ENCODE measurements at regions not wholly inside any gene's neighbourhood (a gene's known extent, or its start where the extent isn't known, plus 50 kb on each side); places are given as distances from the start of the nearest gene placed in this dataset.

DNA sequence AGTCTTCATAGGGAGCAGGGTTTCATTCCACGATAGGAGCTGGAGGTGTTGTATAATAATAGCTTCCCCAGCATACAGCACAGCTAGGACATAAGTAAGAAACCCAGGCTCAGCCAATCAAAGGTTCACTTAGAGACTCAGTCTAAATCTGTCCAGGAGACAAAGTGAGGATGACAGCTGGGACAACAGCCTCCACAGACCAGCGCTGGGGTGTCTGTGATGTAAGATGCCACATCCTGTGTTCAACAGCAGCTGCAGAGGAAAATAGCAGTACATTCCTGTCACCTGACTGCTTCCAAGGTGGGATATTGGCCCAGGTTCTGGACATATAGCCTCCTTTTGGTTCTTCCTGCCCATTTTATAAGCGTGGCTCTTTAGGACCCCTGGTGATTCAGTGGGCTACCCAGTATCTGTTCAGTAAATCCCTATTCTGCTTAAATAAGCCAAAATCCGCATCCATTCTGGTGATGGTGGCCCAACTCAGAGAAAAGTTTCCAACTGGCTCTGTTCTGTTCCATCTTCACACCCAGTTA is 176.8 kb upstream of the SYT6 start:
- POLR2A ChIA-PET = no interaction called here
- TF ChIP-seq, protein P1, sequence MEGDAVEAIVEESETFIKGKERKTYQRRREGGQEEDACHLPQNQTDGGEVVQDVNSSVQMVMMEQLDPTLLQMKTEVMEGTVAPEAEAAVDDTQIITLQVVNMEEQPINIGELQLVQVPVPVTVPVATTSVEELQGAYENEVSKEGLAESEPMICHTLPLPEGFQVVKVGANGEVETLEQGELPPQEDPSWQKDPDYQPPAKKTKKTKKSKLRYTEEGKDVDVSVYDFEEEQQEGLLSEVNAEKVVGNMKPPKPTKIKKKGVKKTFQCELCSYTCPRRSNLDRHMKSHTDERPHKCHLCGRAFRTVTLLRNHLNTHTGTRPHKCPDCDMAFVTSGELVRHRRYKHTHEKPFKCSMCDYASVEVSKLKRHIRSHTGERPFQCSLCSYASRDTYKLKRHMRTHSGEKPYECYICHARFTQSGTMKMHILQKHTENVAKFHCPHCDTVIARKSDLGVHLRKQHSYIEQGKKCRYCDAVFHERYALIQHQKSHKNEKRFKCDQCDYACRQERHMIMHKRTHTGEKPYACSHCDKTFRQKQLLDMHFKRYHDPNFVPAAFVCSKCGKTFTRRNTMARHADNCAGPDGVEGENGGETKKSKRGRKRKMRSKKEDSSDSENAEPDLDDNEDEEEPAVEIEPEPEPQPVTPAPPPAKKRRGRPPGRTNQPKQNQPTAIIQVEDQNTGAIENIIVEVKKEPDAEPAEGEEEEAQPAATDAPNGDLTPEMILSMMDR (IDR thresholded peaks at IDR 0.05; ENCODE audit: control extremely low read depth, extremely low read depth, low read depth, missing control alignments) = no peak
- no peak for DNase-seq (ENCODE audit: extremely low spot score)
- CTCF ChIA-PET = interaction anchor here (3.1 kb wide), 1 partner anchor 16 kb away, joined by 23 read pairs; no protein-coding TSS in a partner anchor

DNA sequence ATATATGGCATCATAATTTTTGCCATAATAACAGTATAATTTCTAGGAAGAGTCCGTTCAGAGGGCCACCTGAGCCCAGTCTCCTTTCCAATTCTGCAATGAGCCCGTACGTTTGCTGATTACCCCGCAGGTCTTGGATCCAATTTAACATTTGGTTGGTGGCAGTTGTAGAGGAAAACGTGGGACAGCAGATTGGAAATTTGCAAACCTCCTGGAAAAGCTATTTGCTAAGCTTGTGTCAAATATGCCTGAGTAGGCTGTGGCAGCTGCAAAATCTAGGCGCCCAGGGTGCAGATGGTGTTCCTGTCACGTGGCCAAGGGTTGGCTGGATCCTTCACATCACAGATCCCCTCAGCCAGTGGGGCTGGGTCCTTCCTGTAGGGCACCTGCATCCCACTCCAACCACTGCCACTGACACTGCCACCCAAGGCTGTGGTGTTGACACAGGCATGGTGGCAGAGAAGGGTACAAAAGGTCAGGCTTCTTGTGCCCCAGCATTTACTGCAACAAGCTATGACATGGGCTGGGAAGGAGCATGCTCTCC is 174.8 kb upstream of the SYT6 start:
- POLR2A ChIA-PET = no interaction called here

DNA sequence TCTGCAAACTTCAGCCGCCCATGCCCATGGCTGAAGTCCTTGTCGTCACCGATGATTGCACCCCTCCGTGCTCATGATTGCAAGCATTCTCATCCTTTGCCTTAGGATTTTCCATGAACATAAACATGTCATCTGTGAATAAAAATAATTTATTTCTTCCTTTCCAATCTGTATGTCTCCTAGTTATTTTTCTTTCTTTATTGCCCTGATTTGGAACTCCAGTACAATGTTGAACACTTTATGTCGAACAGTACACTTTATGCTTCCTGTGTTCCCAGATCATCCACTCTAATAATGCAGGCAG is 170.9 kb upstream of the SYT6 start:
- DNase-seq (ENCODE audit: extremely low spot score) = no peak
- ChIA-PET POLR2A (no interaction called here), CTCF (no interaction called here)
- TF ChIP-seq, protein P1 (IDR thresholded peaks at IDR 0.05; ENCODE audit: control extremely low read depth, extremely low read depth, low read depth, missing control alignments) = no peak

More for the DNA sequence above, 174.8 kb upstream of the SYT6 start:
- CTCF ChIA-PET = interaction anchor here (1.1 to 4.6 kb wide), 3 partner anchors 11 to 18 kb away, joined by 3 to 23 read pairs (median 22); no protein-coding TSS in a partner anchor
- TF ChIP-seq, protein P1 (IDR thresholded peaks at IDR 0.05; ENCODE audit: control extremely low read depth, extremely low read depth, low read depth, missing control alignments) = no peak
- DNase-seq (ENCODE audit: extremely low spot score) = no peak

DNA sequence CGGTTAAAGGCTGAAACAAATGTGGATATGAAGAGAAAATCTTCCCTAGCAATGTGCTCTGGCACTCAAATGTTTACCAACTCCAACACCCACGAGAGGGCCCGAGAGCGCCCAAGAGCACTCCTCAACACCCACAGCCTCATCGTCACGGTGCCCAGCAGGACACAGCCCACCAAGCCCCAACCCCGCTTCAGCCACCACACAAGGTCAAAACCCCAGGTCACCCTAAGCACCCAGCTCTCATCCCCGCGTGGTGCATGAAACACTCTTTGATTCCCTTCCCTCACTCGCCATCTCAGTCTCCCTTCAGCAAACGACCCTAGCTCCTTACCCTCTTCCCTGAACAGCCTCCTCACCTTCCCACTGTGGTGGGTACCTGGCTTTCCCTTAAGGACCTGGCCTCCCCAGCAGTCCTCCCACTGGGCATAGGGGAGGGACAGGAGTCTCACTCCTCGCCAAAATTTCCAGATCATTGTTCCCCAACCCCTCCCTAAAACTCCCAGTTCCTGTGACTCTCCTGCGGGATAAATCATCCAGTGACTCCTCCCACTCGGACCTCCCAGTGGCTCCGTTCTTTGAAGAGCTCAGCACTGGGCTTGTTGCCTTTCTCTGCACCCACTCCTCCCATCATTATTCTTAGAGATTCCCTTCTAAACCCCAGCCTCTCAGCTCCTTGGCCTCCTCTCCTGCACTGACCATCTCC is 170.4 kb upstream of the SYT6 start:
- TF ChIP-seq, protein P1 (IDR thresholded peaks at IDR 0.05; ENCODE audit: control extremely low read depth, extremely low read depth, low read depth, missing control alignments) = no peak
- ChIA-PET POLR2A (no interaction called here), CTCF (no interaction called here)
- DNase-seq (ENCODE audit: extremely low spot score) = no peak

DNA sequence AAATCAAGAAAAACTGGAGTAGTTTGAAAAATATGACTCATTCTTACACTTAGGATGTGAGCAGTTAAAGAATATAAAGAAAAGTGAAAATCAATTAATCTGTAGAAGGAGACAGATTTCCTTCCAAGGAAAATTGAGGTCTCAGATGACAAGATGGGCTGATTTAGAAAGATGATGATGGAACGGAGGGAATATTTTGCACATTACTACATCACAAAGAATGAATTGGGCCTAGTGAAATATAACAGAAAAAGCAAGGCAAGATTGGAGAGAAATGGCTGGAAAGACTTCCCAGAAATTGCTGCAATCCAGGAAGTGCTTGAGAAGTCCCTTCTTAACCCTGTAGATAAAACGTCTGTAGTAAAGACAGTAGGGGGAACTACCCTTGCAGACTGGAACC is 169.1 kb upstream of the SYT6 start:
- TF ChIP-seq, protein P1 (IDR thresholded peaks at IDR 0.05; ENCODE audit: control extremely low read depth, extremely low read depth, low read depth, missing control alignments) = no peak
- ChIA-PET CTCF (no interaction called here), POLR2A (no interaction called here)
- no peak for DNase-seq (ENCODE audit: extremely low spot score)

DNA sequence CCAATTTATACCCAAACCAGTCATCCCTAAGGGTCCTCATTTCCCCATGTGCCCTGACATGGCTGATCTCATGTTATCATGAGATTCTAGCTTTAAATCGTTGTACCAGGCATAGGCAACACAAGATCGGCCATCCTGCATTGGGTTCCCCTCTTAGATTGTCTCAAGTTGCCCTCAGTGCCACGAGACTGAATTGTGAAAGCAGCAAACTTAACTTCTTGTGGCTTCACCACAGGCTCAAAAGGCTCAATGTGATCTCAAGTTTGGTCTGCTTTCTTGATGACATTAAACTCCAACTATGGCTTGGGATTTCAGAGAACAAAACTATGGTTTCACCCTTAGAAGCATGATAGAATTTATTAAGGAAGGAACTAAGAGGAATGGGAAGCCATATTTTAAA is 168.5 kb upstream of the SYT6 start:
- ChIA-PET POLR2A (no interaction called here), CTCF (no interaction called here)
- DNase-seq (ENCODE audit: extremely low spot score) = no peak

More for the DNA sequence above, 168.5 kb upstream of the SYT6 start:
- TF ChIP-seq, protein P1 (IDR thresholded peaks at IDR 0.05; ENCODE audit: control extremely low read depth, extremely low read depth, low read depth, missing control alignments) = no peak

Data from GM10248 (cell line).